Activated naive CD8-positive, alpha-beta T cell treated with anti-CD3 and anti-CD28 coated beads, Interleukin-2, amount 50 U/mL, for 24 hours (primary cell): ENCODE measurements at regions not wholly inside any gene's neighbourhood (a gene's known extent, or its start where the extent isn't known, plus 50 kb on each side); places are given as distances from the start of the nearest gene placed in this dataset.
A peak's percentile ranks its signal among the peaks of the same experiment; 100 is the strongest.

Experiments
- ATAC-seq: fragments of 150-1000 bp; cut with Tn5 transposase; one replicate; pipeline ENCODE4 v1.10.0; 2021
- DNase-seq: peaks from one replicate; pipeline ENCODE4 v3.0.0; 2021
- H3K27ac Mint-ChIP-seq: one replicate; pipeline ENCODE4 v1.8.0; 2021; ENCODE audit warnings: mild to moderate bottlenecking, mixed read lengths
- H3K27me3 Mint-ChIP-seq: one replicate; pipeline ENCODE4 v1.8.0; 2021; ENCODE audit warnings: mixed read lengths
- H3K36me3 Mint-ChIP-seq: one replicate; pipeline ENCODE4 v1.8.0; 2021; ENCODE audit warnings: low read depth, mixed read lengths
- H3K4me1 Mint-ChIP-seq: one replicate; pipeline ENCODE4 v1.8.0; 2021; ENCODE audit warnings: mixed read lengths
- H3K4me3 Mint-ChIP-seq: one replicate; pipeline ENCODE4 v1.8.0; 2021; ENCODE audit warnings: mild to moderate bottlenecking, moderate library complexity, mixed read lengths
- H3K9me3 Mint-ChIP-seq: one replicate; pipeline ENCODE4 v1.8.0; 2021; ENCODE audit warnings: mixed read lengths

GRCh38 chr12:46508651-46509050 is 136.1 kb upstream of the SLC38A2 start:
- Mint-ChIP-seq H3K4me1 (peaks cover 16% of the 10 kb centered on the region), H3K27ac (no peak overlapping the region), H3K4me3 (no peak overlapping the region), H3K9me3 (peaks cover 54% of the 10 kb centered on the region), H3K27me3 (no peaks in the 10 kb centered on the region), H3K36me3 (peaks cover 8% of the 10 kb centered on the region)
- ATAC-seq (no peak), DNase-seq (no peak)

GRCh38 chr12:46507766-46508165 is 135.2 kb upstream of the SLC38A2 start:
- no peaks in the 10 kb centered on the region for H3K27me3 Mint-ChIP-seq
- ATAC-seq: peak; percentile 33
- DNase-seq: no peak
- no peak overlapping the region for H3K27ac Mint-ChIP-seq
- H3K4me1 Mint-ChIP-seq: peaks cover 7% of the 10 kb centered on the region
- H3K36me3 Mint-ChIP-seq: peaks cover 8% of the 10 kb centered on the region
- H3K4me3 Mint-ChIP-seq: no peak overlapping the region
- peaks cover 61% of the 10 kb centered on the region for H3K9me3 Mint-ChIP-seq

- DNase-seq (no peak), ATAC-seq (no peak)
- peaks cover 6% of the 10 kb centered on the region for H3K4me1 Mint-ChIP-seq
- H3K27ac Mint-ChIP-seq: no peak overlapping the region
- H3K36me3 Mint-ChIP-seq: peaks cover 10% of the 10 kb centered on the region
- H3K4me3 Mint-ChIP-seq: no peak overlapping the region
- no peaks in the 10 kb centered on the region for H3K27me3 Mint-ChIP-seq
- peaks cover 68% of the 10 kb centered on the region for H3K9me3 Mint-ChIP-seq
Observed at GRCh38 chr12:46506961-46507360, 134.4 kb upstream of the SLC38A2 start.

DNA sequence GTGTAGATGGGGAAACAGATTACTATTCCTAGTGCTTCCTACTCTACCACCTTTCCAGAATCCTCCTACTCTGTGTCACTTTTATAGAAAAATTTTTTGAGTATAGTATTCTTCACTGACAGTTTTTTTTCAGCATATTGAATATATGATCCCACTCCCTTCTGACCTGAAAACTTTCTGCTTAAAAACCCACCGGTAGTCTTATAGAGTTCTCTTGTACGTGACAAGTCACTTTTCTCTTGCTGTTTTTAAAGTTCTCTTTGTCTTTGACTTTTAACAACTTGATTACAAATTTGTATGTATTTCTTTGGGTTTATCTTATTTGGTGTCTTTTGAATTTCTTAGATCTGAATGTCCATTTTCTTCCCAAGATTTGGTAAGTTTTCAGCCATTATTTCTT is 133.6 kb upstream of the SLC38A2 start:
- ATAC-seq (no peak), DNase-seq (no peak)
- H3K4me1 Mint-ChIP-seq: peaks cover 6% of the 10 kb centered on the region
- no peak overlapping the region for H3K4me3 Mint-ChIP-seq
- peaks cover 66% of the 10 kb centered on the region for H3K9me3 Mint-ChIP-seq
- peak overlapping the region; percentile 17 for H3K27ac Mint-ChIP-seq
- H3K36me3 Mint-ChIP-seq: peaks cover 11% of the 10 kb centered on the region
- no peaks in the 10 kb centered on the region for H3K27me3 Mint-ChIP-seq

GRCh38 chr12:46504494-46504893 is 131.9 kb upstream of the SLC38A2 start:
- peaks cover 17% of the 10 kb centered on the region for H3K36me3 Mint-ChIP-seq
- H3K4me1 Mint-ChIP-seq: peaks cover 6% of the 10 kb centered on the region

GRCh38 chr12:46503637-46504175 is 131.1 kb upstream of the SLC38A2 start:
- Mint-ChIP-seq H3K27me3 (no peaks in the 10 kb centered on the region), H3K36me3 (peaks cover 17% of the 10 kb centered on the region), H3K4me3 (no peak overlapping the region), H3K27ac (no peak overlapping the region), H3K4me1 (peaks cover 6% of the 10 kb centered on the region), H3K9me3 (peaks cover 67% of the 10 kb centered on the region)
- ATAC-seq: no peak
- DNase-seq: no peak

More at GRCh38 chr12:46504494-46504893, 131.9 kb upstream of the SLC38A2 start:
- peaks cover 67% of the 10 kb centered on the region for H3K9me3 Mint-ChIP-seq
- DNase-seq: no peak
- no peak overlapping the region for H3K4me3 Mint-ChIP-seq
- H3K27me3 Mint-ChIP-seq: no peaks in the 10 kb centered on the region
- no peak overlapping the region for H3K27ac Mint-ChIP-seq
- ATAC-seq: no peak

DNA sequence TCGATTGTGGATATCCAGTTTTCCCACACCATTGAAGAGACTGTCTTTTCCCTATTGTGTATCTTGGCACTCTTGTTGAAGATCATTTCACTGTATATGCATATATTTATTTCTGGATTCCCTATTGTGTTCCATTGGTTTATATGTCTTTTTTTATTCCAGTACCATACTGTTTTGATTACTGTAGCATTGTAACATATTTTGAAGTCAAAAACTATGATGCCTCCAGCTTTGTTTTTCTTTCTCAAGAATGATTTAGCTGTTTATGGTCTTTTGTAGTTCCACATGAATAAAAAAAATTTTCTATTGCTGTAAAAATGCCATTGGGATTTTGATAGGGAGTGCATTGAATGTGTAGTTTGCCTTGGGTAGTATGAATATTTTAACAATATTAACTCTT is 128.1 kb upstream of the SLC38A2 start:
- Mint-ChIP-seq H3K4me3 (no peak overlapping the region), H3K36me3 (peaks cover 12% of the 10 kb centered on the region), H3K4me1 (no peaks in the 10 kb centered on the region), H3K9me3 (peaks cover 44% of the 10 kb centered on the region), H3K27me3 (no peaks in the 10 kb centered on the region), H3K27ac (no peak overlapping the region)
- DNase-seq: no peak
- ATAC-seq: no peak

GRCh38 chr12:46499901-46500300 is 127.3 kb upstream of the SLC38A2 start:
- H3K4me1 Mint-ChIP-seq: no peaks in the 10 kb centered on the region
- no peaks in the 10 kb centered on the region for H3K27me3 Mint-ChIP-seq
- peaks cover 36% of the 10 kb centered on the region for H3K9me3 Mint-ChIP-seq
- H3K27ac Mint-ChIP-seq: no peak overlapping the region
- H3K36me3 Mint-ChIP-seq: peaks cover 11% of the 10 kb centered on the region
- no peak for DNase-seq
- H3K4me3 Mint-ChIP-seq: no peak overlapping the region
- no peak for ATAC-seq

DNA sequence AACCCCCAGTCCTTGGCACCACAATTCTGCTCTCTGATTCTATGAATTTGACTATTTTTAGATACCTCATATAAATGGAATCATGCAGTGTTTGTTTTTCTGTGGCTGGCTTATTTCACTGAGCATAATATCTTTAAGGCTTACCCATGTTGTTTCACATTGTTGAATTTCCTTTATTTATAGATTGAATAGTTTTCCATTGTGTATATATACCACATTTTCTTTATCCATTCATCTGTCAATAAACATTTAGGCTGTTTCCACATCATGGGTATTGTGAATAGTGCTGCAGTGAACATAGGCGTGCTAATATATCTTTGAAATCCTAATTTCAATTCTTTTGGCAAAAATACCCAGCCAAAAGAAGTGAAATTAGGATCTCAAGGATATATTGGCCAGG is 126.7 kb upstream of the SLC38A2 start:
- DNase-seq (no peak), ATAC-seq (no peak)
- no peak overlapping the region for H3K4me3 Mint-ChIP-seq
- H3K36me3 Mint-ChIP-seq: peaks cover 11% of the 10 kb centered on the region
- H3K9me3 Mint-ChIP-seq: peaks cover 31% of the 10 kb centered on the region
- H3K4me1 Mint-ChIP-seq: no peaks in the 10 kb centered on the region
- H3K27me3 Mint-ChIP-seq: no peaks in the 10 kb centered on the region
- H3K27ac Mint-ChIP-seq: no peak overlapping the region

DNA sequence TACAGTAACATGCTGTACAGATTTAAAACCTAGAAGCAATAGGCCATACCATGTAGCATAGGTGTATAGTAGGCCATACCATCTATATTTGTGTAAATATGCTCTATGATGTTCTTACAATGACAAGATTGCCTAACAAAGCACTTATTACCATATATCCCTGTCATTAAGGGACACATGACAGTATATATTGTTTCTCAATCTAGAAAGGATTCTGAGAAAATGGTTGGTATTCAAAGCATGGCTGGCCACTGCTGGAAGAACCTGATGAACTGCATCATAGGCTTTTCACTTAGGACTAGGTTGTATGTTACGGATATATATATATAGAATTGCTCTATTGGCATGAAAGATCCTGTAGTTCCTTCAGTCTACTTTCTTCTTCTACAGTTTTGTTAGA is 125.2 kb upstream of the SLC38A2 start:
- Mint-ChIP-seq H3K4me1 (no peaks in the 10 kb centered on the region), H3K4me3 (no peak overlapping the region), H3K36me3 (peaks cover 11% of the 10 kb centered on the region), H3K27ac (no peak overlapping the region), H3K9me3 (peaks cover 22% of the 10 kb centered on the region), H3K27me3 (no peaks in the 10 kb centered on the region)
- no peak for DNase-seq
- ATAC-seq: no peak

GRCh38 chr12:46494424-46494823 is 121.9 kb upstream of the SLC38A2 start:
- H3K9me3 Mint-ChIP-seq: no peaks in the 10 kb centered on the region
- no peaks in the 10 kb centered on the region for H3K36me3 Mint-ChIP-seq
- no peaks in the 10 kb centered on the region for H3K27me3 Mint-ChIP-seq
- no peak overlapping the region for H3K27ac Mint-ChIP-seq
- no peak overlapping the region for H3K4me3 Mint-ChIP-seq
- H3K4me1 Mint-ChIP-seq: no peaks in the 10 kb centered on the region
- no peak for ATAC-seq
- no peak for DNase-seq

GRCh38 chr12:46493834-46494181 is 121.2 kb upstream of the SLC38A2 start:
- Mint-ChIP-seq H3K27ac (no peak overlapping the region), H3K9me3 (no peaks in the 10 kb centered on the region)

DNA sequence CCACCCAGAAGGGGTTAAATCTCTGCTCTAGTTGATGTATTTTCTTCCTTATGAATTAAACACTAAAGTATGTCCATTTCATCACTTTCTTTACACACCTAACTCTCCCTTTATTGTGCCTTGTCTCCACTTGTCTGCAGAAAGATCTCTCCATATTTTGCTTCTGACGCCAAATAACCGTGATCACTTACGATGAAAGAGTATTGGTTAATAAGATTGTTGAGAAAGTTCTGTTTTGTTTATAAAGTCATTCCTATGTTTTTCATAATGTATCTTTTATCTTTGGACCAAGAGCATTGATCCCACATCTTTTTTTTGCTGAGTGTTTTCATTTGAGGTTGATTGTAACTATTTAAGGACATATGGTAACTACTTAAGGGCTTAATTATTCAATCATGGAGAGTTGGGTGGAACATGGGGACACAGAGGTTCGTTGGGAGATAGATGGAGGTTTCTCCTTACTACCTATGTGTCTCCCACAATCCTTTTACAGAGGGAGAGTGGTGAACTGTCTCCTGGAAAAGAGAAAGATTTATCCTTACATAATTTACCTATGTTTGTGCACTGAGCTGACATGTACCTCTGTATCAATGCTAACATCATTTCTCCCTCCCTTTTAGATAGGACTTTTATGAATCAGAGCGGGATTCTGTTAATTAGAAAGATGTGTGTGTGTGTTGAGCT is 120.7 kb upstream of the SLC38A2 start:
- ATAC-seq (no peak), DNase-seq (no peak)
- Mint-ChIP-seq H3K4me3 (no peak overlapping the region), H3K4me1 (no peaks in the 10 kb centered on the region), H3K27me3 (no peaks in the 10 kb centered on the region), H3K36me3 (no peaks in the 10 kb centered on the region), H3K27ac (no peak overlapping the region), H3K9me3 (no peaks in the 10 kb centered on the region)

More at GRCh38 chr12:46493834-46494181, 121.2 kb upstream of the SLC38A2 start:
- no peaks in the 10 kb centered on the region for H3K4me1 Mint-ChIP-seq
- H3K36me3 Mint-ChIP-seq: no peaks in the 10 kb centered on the region
- DNase-seq (no peak), ATAC-seq (no peak)
- no peaks in the 10 kb centered on the region for H3K27me3 Mint-ChIP-seq
- H3K4me3 Mint-ChIP-seq: no peak overlapping the region

GRCh38 chr12:46492471-46493085 is 120.0 kb upstream of the SLC38A2 start:
- DNase-seq: no peak
- H3K4me1 Mint-ChIP-seq: no peaks in the 10 kb centered on the region
- no peaks in the 10 kb centered on the region for H3K9me3 Mint-ChIP-seq
- H3K4me3 Mint-ChIP-seq: no peak overlapping the region
- no peak overlapping the region for H3K27ac Mint-ChIP-seq
- no peak for ATAC-seq
- H3K36me3 Mint-ChIP-seq: no peaks in the 10 kb centered on the region
- no peaks in the 10 kb centered on the region for H3K27me3 Mint-ChIP-seq

DNA sequence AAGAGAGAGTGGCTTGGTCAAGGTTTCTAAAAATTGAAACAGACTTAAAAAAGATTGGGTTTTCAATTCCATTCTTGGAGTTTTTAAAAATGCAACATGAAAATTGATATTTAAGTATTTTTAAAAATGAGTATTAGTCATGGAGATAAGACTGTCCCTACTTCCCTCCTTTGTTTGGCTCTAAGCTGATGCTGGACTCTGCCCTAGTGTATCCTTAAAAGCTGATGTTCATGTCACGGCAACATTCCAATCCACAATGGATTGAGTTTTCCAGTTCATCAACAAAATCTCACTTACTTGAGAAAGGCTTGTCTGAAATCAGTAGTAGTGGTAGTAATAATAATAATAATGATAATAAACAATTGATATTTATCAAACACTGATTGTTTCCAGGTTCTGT is 119.0 kb upstream of the SLC38A2 start:
- ATAC-seq (no peak), DNase-seq (no peak)
- Mint-ChIP-seq H3K9me3 (no peaks in the 10 kb centered on the region), H3K27ac (no peak overlapping the region), H3K27me3 (no peaks in the 10 kb centered on the region), H3K4me1 (no peaks in the 10 kb centered on the region), H3K36me3 (no peaks in the 10 kb centered on the region), H3K4me3 (no peak overlapping the region)
